HG02970 (cell line): ENCODE measurements at regions not wholly inside any gene's neighbourhood (a gene's known extent, or its start where the extent isn't known, plus 50 kb on each side); places are given as distances from the start of the nearest gene placed in this dataset.

Experiments used
- ATAC-seq: cut with Tn5 transposase; IDR thresholded peaks from one replicate; pipeline ENCODE4 v1.9.1; 2021; ENCODE audit warnings: mild to moderate bottlenecking, moderate library complexity, moderate number of reproducible peaks; ENCODE audit not compliant: unreplicated experiment, low FRiP score

DNA sequence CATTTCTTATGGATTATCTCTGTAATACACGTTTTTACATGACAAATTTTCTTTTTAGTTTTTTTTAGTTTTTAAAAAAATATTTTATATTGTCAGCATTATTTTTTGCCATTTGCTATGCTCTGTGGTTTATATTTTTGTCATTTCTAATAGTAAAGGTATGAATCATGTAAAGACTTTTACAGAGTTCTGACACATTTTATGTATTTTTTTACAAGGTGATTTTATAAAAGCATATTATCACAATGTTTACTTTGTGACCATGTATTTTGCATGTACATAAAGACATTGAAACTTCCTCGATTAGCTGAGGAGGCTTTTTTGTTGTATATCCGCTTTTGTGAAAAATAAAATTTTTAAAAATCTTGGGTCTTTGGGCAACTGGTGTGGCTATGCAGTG lies 1705.1 kb downstream of the PCDH7 start:
- ATAC-seq: no peak

DNA sequence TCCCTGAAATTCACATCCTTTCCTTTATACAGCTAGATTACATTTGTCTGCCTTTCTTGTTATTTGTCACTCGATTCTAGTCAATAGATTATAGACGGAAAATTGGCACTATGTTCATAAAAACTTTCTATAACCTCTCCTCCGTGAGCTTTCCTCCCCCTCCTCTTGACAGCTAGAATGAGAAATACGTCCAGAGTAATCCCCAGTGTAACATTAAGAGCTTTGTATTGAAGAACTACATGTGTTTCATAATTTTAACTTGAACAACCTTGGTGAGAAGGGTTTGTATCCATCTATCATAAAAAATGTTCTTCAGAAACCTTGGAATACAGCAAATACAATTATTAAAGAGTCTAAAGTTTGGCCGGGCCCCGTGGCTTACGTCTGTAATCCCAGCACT lies 1707.4 kb downstream of the PCDH7 start:
- no peak for ATAC-seq

DNA sequence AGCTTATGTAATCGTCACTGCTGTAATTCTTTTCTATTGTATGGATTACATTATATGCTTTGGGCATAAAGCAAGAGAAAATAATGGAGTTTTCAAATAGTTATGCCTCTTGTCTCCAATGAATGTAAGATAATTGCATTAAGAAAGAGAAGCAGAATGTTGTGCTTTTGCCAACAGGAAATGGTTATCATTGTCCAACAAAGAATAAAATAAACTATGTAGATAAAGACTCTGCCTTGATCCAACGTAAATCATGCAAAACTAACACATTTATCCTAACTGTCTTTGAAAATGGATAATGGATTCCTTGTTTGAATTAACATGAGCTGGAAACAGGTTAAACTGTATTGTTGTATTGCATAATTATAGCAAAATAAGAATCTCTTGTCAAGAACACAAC lies 1709.0 kb downstream of the PCDH7 start:
- ATAC-seq: no peak

DNA sequence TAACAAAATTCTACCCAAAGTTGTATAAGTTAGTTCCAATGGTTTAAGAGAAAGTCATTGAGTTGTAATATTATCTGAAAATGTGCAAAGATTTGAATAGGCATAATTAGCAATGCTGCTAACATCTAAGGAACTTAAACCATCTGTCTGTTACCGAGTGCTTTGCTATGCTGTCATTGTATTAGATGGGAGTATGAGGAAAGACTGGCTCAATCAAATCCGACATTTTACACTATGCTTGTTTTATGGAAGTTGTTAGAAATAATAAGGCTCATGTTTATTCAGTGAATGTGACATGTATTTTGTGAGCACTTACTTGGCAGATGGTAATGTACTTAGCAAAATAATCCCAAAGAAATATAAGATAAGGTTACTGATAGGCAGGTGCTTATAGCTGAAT lies 1715.1 kb downstream of the PCDH7 start:
- ATAC-seq: no peak

DNA sequence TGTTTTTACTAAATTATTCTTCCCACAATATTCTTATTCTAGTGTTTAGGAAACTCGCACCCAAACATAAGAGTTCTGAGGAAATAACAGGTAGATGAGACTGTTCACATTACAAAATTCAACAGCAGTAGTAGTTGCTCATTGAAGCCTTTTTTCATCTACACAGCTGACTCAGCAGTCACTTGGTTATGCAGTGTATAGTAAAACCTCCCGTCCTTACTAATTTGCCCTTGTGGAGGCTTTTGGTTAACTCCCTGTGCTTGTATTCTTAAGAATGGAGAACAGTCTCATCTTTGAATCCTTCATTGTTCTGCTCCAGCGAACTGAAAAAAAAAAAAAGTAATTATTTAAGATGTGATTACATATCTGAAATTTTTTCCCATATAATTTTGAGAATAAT lies 1716.6 kb downstream of the PCDH7 start:
- ATAC-seq: no peak

DNA sequence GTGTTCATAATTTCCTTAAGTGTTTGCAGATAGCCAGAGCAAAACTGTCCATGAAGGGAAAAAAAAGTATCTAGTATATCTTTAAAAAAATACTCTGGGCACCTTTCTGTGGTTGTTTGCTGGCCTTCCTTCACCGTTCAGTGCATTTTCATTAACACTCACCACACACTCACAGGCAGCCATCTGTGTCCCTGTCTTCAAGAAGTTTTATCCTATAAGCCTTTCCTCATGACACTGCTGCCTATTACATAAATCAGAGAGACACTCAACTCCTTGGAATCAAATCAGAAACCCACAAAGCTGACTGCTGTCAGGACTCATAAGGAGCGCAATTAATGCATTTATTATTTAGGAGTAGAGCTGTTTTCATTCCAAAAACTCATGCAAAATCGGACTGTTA lies 1720.2 kb downstream of the PCDH7 start:
- ATAC-seq: no peak

DNA sequence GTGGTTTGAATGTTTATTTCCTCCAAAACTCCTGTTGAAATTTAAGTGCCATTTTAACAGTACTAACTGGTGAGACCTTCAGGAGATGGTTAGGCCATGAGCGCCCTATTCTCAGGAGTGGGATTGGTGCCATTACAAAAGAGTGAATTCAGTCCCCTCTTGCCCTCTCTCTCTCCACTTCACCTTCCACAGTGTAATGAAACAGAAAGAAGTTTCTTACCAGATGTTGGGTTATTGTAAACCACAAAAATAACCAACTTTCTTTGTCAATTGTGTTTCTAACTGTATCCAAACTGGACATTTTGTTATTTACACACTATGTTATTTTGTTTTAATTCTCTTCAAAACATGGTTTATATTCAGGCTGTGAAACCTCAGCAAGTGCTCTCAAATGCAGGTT lies 1734.3 kb downstream of the PCDH7 start:
- no peak for ATAC-seq

DNA sequence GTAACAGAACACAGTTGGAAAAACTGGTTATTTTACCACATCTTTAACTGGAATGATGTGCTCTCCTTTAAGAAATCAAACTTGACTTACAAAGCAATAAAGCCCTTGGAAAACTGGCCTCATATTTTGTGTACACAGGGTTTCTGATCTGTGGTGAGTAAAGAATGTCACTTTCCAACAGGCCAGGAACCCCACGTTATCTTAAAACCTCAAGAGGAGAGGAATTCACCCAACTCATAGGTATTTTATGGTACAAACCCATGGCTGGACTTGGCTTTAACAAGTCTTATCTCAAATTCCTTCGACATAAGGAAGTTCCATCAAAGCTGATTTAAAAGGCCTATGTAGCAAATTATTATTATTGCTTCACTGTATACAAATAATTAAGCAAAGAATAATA lies 1735.1 kb downstream of the PCDH7 start:
- ATAC-seq: no peak

DNA sequence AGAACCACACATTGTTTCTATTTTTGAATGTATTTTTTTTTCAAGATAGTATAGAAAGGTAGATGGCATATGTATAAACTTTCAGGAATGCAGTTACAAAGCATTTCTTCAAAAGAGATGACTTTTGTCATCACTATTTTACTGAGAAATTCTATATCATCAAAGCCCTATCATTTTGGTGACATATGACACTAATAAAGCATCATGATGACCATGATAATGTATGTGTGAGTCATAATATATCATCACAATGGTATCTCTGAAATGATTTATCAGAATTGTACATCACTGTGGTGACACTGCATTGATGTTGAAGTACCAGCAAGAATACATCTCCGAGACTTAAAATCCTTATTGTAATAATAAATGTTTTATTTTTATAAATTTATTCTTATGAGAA lies 1740.8 kb downstream of the PCDH7 start:
- ATAC-seq: no peak

DNA sequence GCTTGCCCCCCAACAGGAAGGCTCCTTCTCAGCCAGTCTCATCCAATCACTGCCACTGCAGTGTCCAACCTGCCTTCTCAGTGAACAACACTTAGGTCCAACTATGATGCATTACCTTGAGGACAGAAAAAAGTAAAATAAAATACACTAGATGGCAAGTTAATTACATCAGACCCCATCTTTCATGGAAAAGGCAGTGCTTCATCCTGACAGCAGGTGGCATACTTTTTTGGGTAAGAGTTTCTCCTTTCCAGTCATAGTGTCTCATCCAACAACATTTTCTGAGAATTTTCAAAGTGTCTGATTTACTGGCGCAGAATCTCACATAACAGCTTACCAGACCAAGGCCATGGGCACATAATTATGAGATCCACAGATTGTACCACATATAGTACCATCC lies 1742.8 kb downstream of the PCDH7 start:
- no peak for ATAC-seq

DNA sequence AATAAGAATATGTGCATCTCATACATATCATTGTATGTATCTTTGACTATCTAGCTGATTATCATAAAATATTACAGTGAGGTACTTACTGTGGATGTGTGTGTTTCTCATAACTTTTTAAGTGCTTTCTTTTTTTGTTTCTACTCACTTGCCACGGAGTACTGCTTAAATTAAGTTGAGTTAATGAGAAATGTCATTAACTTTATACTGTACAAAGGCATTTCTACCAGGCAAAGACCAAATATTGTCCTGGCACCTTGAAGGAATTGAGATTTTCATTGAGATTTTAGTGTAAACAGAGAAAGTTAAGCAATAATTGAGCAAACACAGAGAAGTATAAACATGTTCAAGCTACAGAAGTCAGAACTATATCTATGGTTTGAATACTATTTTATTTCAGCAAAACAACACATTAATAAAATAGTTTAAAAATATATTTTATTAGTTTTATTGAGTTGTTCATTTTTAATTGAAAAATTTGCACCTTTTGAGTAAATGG lies 1750.0 kb downstream of the PCDH7 start:
- ATAC-seq: no peak

DNA sequence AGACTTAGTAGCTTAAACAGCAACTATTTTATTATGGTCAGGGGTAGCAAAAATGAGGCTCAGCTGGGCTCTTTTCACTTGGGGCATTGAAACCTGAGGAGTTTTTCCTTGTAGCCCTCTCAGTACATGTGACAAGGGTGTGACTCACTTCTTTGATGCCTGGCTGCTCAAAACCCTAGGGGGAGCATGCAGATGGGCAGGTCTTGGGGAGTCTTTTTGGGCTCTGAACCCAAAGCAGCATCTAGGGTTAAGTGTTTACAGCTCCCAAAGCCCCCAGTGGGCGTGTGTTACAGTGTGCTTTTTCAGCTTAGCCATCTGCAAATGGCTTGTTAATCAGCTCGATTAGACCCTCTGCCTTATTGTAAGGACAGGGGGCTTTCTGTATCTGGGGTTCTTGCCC lies 1752.7 kb downstream of the PCDH7 start:
- ATAC-seq: no peak

DNA sequence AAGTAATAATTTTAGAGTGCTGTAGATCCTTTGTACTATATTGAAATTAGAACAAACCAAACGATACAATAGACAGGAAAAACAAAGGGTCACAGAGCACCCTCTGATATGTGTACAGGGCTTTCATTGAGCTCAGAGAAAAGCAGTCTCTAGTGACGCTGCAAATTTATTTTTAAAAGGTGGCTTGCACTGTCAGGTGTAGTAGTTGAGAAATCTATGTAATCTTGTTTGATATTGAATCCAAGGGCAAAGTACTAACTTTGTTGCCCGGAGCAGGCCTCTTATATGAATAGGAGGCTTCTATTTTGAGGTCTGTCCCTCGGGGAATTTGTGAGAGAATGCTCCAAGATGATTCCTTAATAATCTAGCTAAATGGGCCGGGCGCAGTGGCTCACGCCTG lies 1755.5 kb downstream of the PCDH7 start:
- ATAC-seq: no peak

DNA sequence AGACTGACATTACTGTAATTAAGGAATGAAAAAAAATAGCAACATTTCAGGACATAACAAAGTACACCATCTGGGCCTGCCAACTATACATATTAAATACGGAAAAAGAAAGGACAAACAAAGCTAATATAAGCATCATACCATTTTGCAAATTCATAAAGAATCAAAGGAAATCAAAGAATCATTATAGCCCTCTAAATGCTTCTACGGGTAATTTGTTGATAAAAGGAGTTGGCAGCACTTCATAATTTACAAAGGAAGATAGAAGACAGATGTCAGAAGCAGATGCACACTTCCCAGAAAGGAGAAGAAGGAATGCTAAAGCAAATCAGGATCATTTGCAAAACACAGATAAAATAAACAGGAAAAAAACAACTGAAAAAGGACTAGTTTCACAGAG lies 1757.3 kb downstream of the PCDH7 start:
- ATAC-seq: no peak

DNA sequence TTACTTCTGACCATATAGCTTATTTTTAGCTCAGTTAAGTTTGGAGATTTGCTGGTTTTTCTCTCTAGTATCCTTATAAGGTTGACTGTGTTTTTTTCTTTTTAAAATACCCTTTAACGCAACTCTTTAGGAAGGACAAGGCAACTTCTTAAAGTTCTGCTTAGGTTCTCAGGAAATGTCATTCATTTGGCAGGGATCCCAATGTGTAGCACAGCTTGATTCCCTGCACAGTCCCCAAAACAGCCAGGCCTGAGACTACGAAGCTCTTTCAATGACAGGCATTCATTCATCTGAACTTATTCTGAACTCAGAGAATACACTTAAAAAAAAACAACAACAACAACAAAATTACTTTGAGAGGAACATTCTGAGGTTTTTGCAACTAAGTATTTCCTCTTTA lies 1765.8 kb downstream of the PCDH7 start:
- no peak for ATAC-seq

DNA sequence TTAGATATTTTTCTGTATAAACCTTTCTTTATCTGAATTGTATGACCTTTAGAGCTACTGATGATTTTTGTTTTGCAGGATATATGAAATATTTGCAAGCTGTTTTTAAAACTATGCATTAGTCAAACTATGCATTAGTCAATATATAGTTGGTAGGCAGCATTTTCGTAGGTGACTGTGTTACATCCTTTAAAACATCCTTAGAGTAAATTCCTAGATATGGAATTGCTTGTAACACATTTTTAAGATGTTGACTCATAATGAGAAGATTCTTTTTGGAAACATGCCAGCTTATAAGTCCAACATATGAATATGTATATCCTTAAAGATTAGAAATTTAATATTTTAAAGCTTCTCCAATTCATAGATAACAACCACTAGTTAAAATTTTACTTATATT lies 1768.5 kb downstream of the PCDH7 start:
- no peak for ATAC-seq

DNA sequence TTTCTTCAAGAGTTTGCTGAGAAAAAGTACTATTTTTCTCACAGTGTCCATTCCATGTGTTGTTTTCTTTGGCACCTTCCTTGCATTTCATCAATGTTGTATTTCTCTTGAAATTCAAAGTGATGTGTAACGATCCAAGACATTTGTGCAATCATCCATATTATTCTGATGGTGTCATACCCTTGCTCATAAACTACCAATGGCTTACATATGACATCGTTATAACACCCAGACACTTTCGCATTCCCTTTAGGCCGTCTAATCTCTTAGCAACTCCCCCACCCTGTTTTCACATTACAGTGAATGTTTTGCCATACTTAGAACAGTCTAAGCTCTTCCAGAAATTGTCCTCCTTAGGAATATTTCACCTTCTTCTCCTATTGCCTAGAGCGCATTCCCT lies 1779.0 kb downstream of the PCDH7 start:
- no peak for ATAC-seq

DNA sequence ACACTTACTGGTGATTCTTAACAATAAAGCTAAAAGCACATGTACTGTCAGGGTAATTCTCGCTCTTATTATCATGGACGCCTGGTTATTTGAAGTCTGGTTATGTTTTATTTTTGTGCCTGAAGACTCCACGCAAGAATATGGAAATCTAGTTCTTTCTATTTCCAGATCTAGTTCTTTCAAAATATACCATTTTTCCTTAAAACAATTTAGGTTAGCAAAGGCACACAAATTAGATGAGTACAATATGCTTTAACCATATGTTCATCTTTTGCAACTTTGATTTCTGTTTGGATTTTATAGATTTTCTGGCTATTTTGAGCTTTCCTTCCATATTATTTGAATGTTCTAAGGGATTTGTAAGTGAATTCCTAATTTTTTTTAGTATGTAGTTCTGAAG lies 1783.1 kb downstream of the PCDH7 start:
- ATAC-seq: no peak

DNA sequence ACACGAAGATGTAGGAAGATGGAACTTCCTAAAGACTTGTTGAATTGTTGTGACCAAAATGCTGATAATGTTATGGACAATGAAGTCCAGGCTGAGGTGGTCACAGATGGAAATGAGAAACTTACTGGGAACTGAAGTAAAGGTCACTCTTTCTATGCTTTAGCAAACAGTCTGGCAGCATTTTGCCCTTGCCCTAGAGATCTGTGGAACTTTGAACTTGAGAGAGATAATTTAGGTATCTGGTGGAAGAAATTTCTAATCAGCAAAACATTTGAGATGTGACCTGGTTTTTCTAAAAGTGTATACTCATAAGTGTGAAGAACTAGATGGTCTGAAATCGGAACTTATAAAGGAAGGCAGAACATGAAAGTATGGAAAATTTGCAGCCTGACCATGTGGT lies 1785.9 kb downstream of the PCDH7 start:
- no peak for ATAC-seq

DNA sequence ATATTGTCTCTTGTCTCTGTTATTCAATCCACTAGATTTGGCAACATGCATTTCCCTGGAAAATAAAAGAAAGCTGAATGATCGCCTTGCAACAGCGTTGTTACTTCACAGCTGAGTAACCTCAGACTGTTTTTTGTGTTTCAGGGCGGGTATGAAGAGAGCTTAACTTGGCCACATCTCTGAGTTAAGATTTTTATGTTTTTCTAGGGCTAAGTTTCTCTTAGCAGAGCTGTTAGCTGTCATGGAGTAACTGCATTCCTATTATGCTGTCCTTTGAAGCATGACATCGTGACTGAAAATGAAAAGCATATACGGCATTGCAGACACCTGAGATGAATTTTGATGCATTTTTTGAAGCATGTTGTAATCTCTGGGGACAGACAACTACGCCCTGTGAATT lies 1798.9 kb downstream of the PCDH7 start:
- ATAC-seq: no peak

DNA sequence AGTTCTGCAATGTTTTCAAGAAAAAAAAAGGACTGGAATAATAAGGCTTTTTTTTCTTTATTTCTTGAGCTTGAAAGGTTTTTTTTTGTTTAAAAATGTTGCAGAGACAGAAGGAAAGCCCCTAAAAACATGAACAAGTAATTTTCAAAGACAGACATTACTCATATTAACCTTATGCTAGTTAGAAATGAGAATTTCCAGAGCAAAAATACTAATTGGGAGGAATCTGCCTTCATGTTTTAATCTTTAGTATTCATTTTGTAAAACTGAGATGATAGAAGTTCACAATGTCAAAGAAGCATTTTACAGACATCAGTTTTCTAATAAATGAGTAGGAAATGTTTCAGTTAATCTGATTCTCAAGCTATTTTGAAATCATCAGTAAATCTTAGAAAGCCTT lies 1805.3 kb downstream of the PCDH7 start:
- no peak for ATAC-seq

DNA sequence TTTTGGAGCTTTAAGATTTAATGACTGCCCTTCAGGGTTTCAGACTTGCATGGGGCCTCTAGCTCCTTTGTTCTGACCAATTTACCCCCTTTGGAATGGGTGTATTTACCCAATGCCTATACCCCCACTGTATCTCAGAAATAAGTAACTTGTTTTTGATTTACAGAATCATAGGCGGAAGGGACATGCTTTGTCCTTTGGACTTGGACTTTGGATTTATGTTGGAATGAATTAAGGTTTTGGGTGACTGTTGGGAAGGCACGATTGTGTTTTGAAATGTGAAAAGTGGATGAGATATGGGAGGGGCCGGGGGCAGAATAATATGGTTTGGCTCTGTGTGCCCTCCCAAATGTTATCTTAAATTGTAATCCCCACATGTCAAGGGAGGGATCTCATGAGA lies 1824.7 kb downstream of the PCDH7 start:
- no peak for ATAC-seq

DNA sequence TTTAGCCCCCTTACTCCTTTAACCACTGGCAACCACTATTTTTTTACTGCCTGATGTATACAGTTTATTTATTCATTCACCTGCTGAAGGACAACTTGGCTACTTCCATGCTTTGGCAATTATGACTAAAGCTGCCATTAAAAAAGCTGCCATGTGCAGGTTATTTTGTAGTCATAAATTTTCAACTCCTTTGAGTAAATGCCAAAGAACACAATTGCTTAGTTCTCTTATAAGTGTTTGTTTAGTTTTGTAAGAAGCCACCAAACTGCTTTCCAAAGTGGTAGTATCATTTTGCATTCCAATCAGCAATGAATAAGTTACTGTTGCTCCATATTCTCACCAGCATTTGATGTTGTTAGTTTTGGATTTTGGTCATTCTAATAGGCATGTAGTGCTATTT lies 1831.8 kb downstream of the PCDH7 start:
- ATAC-seq: no peak

DNA sequence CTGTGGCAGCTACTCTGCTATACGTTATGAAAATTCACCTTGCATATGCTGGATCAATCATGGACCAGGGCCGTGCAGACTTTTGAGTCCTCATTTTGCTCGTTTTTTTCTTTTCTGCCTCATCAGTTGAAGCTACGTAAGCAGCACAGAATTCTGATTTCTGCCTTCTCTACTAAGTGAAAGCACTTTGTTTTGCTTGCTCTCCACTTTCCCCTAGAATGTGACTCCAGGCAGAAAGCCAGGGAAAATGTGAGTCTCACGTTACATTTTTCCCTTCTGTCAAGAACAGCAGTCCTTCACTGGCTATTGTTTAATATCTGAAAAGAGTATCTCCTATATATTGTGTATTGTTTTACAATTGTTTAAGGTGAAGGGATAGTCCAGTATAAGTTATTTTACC lies 1840.1 kb downstream of the PCDH7 start:
- no peak for ATAC-seq
